ENCODE measurements at regions not wholly inside any gene's neighbourhood (a gene's known extent, or its start where the extent isn't known, plus 50 kb on each side); places are given as distances from the start of the nearest gene placed in this dataset.
A peak's percentile ranks its signal among the peaks of the same experiment; 100 is the strongest.
"Not testable (repeated sequence)": the region's sequence is repeated elsewhere in the genome, so short reads cannot be mapped to it uniquely, and the experiment has no call there.

DNA sequence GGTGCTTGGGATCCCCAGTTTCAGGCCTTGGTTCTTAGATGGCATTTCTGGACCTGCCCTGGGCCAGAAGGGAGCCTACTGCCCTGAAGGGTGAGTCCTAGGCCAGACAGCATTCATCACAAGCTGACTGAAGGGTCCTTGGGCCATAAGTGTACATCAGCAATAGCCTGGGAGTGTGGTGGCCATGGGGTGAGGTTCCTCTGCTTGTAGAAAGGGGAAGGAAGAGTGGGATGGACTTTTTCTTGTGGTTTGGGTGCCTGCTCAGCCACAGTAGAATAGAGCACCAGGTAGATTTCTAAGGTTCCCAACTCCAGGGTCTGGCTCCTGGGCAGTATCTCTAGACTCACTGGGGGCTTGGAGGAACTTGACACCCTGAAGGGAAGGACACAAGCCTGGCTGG is 95.2 kb upstream of the PHF24 start:
- H3K27ac ChIP-seq (ENCODE audit: low read length): no peak overlapping the region
- peaks cover 11% of the 10 kb centered on the region; the same call in 1 of the 2 replicates for H3K9me3 ChIP-seq (ENCODE audit: insufficient read depth, low read depth, low read length)
- no peak overlapping the region for H3K9ac ChIP-seq (ENCODE audit: low read depth, low read length)
- no peaks in the 10 kb centered on the region for H3K27me3 ChIP-seq (ENCODE audit: insufficient read depth, low read length)
- no peaks in the 10 kb centered on the region for H3K4me1 ChIP-seq (ENCODE audit: insufficient read depth, low read length)
- H3K4me3 ChIP-seq (ENCODE audit: low read length): no peak overlapping the region
- no peaks in the 10 kb centered on the region for H3K36me3 ChIP-seq (ENCODE audit: insufficient read depth, low read depth, low read length)

DNA sequence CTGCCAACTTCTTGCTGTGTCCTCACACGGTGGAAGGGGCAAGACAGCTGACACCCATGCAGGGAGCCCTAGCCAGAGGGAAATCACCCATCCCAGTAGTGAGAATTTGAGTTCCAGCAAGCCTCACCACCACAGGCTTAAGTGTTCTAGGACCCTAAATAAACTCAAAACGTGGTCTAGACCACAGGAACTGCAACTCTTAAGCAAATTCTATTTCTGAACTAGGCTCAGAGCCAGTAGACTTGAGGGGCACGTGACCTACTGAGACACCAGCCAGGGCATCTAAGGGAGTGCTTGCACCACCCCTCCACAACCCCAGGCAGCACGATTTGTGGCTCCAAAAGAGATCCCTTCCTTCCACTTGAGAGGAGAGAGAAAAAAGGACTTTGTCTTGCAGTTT is 96.0 kb upstream of the PHF24 start:
- H3K27ac ChIP-seq (ENCODE audit: low read length): no peak overlapping the region
- H3K9me3 ChIP-seq (ENCODE audit: insufficient read depth, low read depth, low read length): peaks cover 11% of the 10 kb centered on the region; the same call in 1 of the 2 replicates
- H3K4me1 ChIP-seq (ENCODE audit: insufficient read depth, low read length): no peaks in the 10 kb centered on the region
- no peaks in the 10 kb centered on the region for H3K27me3 ChIP-seq (ENCODE audit: insufficient read depth, low read length)
- H3K36me3 ChIP-seq (ENCODE audit: insufficient read depth, low read depth, low read length): no peaks in the 10 kb centered on the region
- no peak overlapping the region for H3K9ac ChIP-seq (ENCODE audit: low read depth, low read length)
- no peak overlapping the region for H3K4me3 ChIP-seq (ENCODE audit: low read length)

- not testable (repeated sequence) for H3K4me3 ChIP-seq (ENCODE audit: low read length); H3K27me3 ChIP-seq (ENCODE audit: insufficient read depth, low read length); H3K4me1 ChIP-seq (ENCODE audit: insufficient read depth, low read length); H3K36me3 ChIP-seq (ENCODE audit: insufficient read depth, low read depth, low read length); H3K9ac ChIP-seq (ENCODE audit: low read depth, low read length); H3K27ac ChIP-seq (ENCODE audit: low read length)
- peaks cover 17% of the 10 kb centered on the region; the same call in 1 of the 2 replicates for H3K9me3 ChIP-seq (ENCODE audit: insufficient read depth, low read depth, low read length)
Observed at GRCh38 chr9:34855016-34855415, 103.1 kb upstream of the PHF24 start.

DNA sequence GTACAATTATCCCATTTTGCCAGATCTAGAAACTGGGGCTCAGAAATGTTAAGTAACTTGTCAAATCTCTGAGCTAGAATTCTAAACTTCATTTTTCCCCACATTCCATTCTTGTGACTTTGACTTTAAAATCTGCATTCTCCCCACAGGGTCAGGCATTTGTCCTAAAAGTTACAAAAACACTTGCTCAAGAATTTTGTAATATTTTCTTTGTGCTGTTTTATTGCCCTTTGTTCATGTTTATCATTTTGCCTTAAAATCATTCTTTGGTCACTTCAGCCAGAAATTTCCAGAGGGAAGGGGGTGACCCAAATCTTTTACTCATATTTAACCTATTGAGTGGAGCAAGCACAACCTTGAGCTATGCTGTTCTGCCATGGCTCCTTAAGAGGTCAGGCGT is 120.1 kb upstream of the CCL21 start:
- Histone ChIP-seq H3K4me1 (ENCODE audit: insufficient read depth, low read length) (no peaks in the 10 kb centered on the region), H3K9me3 (ENCODE audit: insufficient read depth, low read depth, low read length) (no peaks in the 10 kb centered on the region), H3K4me3 (ENCODE audit: low read length) (no peak overlapping the region), H3K9ac (ENCODE audit: low read depth, low read length) (no peak overlapping the region), H3K36me3 (ENCODE audit: insufficient read depth, low read depth, low read length) (no peaks in the 10 kb centered on the region), H3K27me3 (ENCODE audit: insufficient read depth, low read length) (no peaks in the 10 kb centered on the region; the same call in 1 of the 2 replicates), H3K27ac (ENCODE audit: low read length) (no peak overlapping the region)

- Histone ChIP-seq H3K9ac (ENCODE audit: low read depth, low read length) (no peak overlapping the region), H3K27me3 (ENCODE audit: insufficient read depth, low read length) (no peaks in the 10 kb centered on the region; the same call in 1 of the 2 replicates), H3K27ac (ENCODE audit: low read length) (no peak overlapping the region), H3K4me1 (ENCODE audit: insufficient read depth, low read length) (no peaks in the 10 kb centered on the region), H3K9me3 (ENCODE audit: insufficient read depth, low read depth, low read length) (no peaks in the 10 kb centered on the region), H3K36me3 (ENCODE audit: insufficient read depth, low read depth, low read length) (no peaks in the 10 kb centered on the region), H3K4me3 (ENCODE audit: low read length) (no peak overlapping the region)
Observed at GRCh38 chr9:34826999-34827538, 117.1 kb upstream of the CCL21 start.

DNA sequence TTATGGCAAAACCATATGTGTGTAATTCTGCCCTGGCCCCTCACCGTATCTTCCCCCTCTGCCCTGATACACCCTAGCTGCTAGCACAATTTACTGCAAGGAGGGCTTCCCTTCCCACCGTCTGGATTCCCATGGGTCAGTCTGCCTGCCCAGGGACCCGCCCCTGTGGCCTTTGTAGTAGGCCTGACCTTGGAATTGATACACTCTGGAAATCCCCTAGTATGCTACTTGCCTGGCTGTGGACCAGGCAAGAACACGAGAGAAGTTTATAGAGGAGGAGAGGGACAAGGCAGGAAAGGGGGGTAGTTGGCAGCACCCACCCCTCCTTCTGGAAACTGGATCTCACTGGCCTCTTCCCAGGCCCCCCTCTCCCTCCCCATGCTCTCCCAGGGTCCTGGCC is 115.8 kb upstream of the CCL21 start:
- Histone ChIP-seq H3K4me3 (ENCODE audit: low read length) (no peak overlapping the region), H3K4me1 (ENCODE audit: insufficient read depth, low read length) (no peaks in the 10 kb centered on the region), H3K27me3 (ENCODE audit: insufficient read depth, low read length) (no peaks in the 10 kb centered on the region; the same call in 1 of the 2 replicates), H3K27ac (ENCODE audit: low read length) (no peak overlapping the region), H3K36me3 (ENCODE audit: insufficient read depth, low read depth, low read length) (no peaks in the 10 kb centered on the region), H3K9me3 (ENCODE audit: insufficient read depth, low read depth, low read length) (0 out of 2 replicates have a peak, but pooled peaks cover under 1% of the 10 kb centered on the region), H3K9ac (ENCODE audit: low read depth, low read length) (no peak overlapping the region)

DNA sequence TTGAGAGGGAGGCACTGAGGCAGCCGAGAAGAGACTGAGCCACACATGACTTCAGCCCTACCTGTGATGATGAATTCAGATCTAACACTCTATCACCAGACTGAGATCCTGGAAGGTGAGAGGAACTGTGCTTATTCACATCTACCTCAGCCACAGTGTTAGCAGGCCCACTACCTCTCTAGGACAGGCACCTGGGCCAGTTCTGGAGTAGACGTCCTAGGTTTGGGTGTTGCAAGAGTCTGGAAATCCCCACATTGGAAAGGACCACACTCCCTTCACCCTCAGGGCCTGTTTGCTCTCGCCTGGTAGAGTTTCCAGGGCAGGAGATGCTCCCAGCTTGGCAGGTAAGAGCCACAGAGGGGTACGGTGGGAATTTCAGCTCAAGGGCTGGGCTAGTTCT is 113.8 kb upstream of the CCL21 start:
- Histone ChIP-seq H3K36me3 (ENCODE audit: insufficient read depth, low read depth, low read length) (no peaks in the 10 kb centered on the region), H3K4me3 (ENCODE audit: low read length) (no peak overlapping the region), H3K9me3 (ENCODE audit: insufficient read depth, low read depth, low read length) (peaks cover 4% of the 10 kb centered on the region; the same call in 1 of the 2 replicates), H3K4me1 (ENCODE audit: insufficient read depth, low read length) (no peaks in the 10 kb centered on the region), H3K9ac (ENCODE audit: low read depth, low read length) (no peak overlapping the region), H3K27me3 (ENCODE audit: insufficient read depth, low read length) (no peaks in the 10 kb centered on the region; the same call in 1 of the 2 replicates), H3K27ac (ENCODE audit: low read length) (no peak overlapping the region)

GRCh38 chr9:34810187-34810524 is 100.2 kb upstream of the CCL21 start:
- H3K36me3 ChIP-seq (ENCODE audit: insufficient read depth, low read depth, low read length): no peaks in the 10 kb centered on the region
- H3K4me3 ChIP-seq (ENCODE audit: low read length): no peak overlapping the region; the same call in 1 of the 2 replicates
- H3K9ac ChIP-seq (ENCODE audit: low read depth, low read length): no peak overlapping the region
- peaks cover 46% of the 10 kb centered on the region for H3K27me3 ChIP-seq (ENCODE audit: insufficient read depth, low read length)
- no peak overlapping the region for H3K27ac ChIP-seq (ENCODE audit: low read length)
- H3K9me3 ChIP-seq (ENCODE audit: insufficient read depth, low read depth, low read length): peaks cover 3% of the 10 kb centered on the region; the same call in 1 of the 2 replicates
- no peaks in the 10 kb centered on the region for H3K4me1 ChIP-seq (ENCODE audit: insufficient read depth, low read length)

GRCh38 chr9:34809504-34810186 is 99.7 kb upstream of the CCL21 start:
- Histone ChIP-seq H3K9me3 (ENCODE audit: insufficient read depth, low read depth, low read length) (peaks cover 8% of the 10 kb centered on the region; the same call in 1 of the 2 replicates), H3K9ac (ENCODE audit: low read depth, low read length) (no peak overlapping the region), H3K4me3 (ENCODE audit: low read length) (peak overlapping the region; percentile 53), H3K36me3 (ENCODE audit: insufficient read depth, low read depth, low read length) (no peaks in the 10 kb centered on the region), H3K27ac (ENCODE audit: low read length) (no peak overlapping the region), H3K27me3 (ENCODE audit: insufficient read depth, low read length) (peaks cover 46% of the 10 kb centered on the region), H3K4me1 (ENCODE audit: insufficient read depth, low read length) (no peaks in the 10 kb centered on the region)

- Histone ChIP-seq H3K9me3 (ENCODE audit: insufficient read depth, low read depth, low read length) (peaks cover 9% of the 10 kb centered on the region; the same call in 1 of the 2 replicates), H3K4me1 (ENCODE audit: insufficient read depth, low read length) (no peaks in the 10 kb centered on the region), H3K27me3 (ENCODE audit: insufficient read depth, low read length) (peaks cover 2% of the 10 kb centered on the region; the same call in 1 of the 2 replicates), H3K36me3 (ENCODE audit: insufficient read depth, low read depth, low read length) (no peaks in the 10 kb centered on the region), H3K27ac (ENCODE audit: low read length) (no peak overlapping the region), H3K9ac (ENCODE audit: low read depth, low read length) (no peak overlapping the region), H3K4me3 (ENCODE audit: low read length) (no peak overlapping the region)
Observed at GRCh38 chr9:34802916-34803315, 93.0 kb upstream of the CCL21 start.

GRCh38 chr9:34797367-34797766 is 87.4 kb upstream of the CCL21 start:
- H3K9me3 ChIP-seq (ENCODE audit: insufficient read depth, low read depth, low read length): no peaks in the 10 kb centered on the region
- no peaks in the 10 kb centered on the region; the same call in 1 of the 2 replicates for H3K4me1 ChIP-seq (ENCODE audit: insufficient read depth, low read length)
- no peak overlapping the region for H3K27ac ChIP-seq (ENCODE audit: low read length)
- H3K9ac ChIP-seq (ENCODE audit: low read depth, low read length): no peak overlapping the region
- H3K4me3 ChIP-seq (ENCODE audit: low read length): no peak overlapping the region
- H3K36me3 ChIP-seq (ENCODE audit: insufficient read depth, low read depth, low read length): no peaks in the 10 kb centered on the region
- no peaks in the 10 kb centered on the region for H3K27me3 ChIP-seq (ENCODE audit: insufficient read depth, low read length)

GRCh38 chr9:34796924-34797323 is 87.0 kb upstream of the CCL21 start:
- Histone ChIP-seq H3K36me3 (ENCODE audit: insufficient read depth, low read depth, low read length) (no peaks in the 10 kb centered on the region), H3K27me3 (ENCODE audit: insufficient read depth, low read length) (no peaks in the 10 kb centered on the region), H3K9ac (ENCODE audit: low read depth, low read length) (no peak overlapping the region), H3K4me1 (ENCODE audit: insufficient read depth, low read length) (no peaks in the 10 kb centered on the region; the same call in 1 of the 2 replicates), H3K4me3 (ENCODE audit: low read length) (no peak overlapping the region), H3K9me3 (ENCODE audit: insufficient read depth, low read depth, low read length) (no peaks in the 10 kb centered on the region), H3K27ac (ENCODE audit: low read length) (no peak overlapping the region)

Data from iPS-20b (cell line).